SK-N-MC (cell line): ENCODE measurements at regions not wholly inside any gene's neighbourhood (a gene's known extent, or its start where the extent isn't known, plus 50 kb on each side); places are given as distances from the start of the nearest gene placed in this dataset.

Source experiments
- DNase-seq: peaks from one replicate; pipeline ENCODE4 v3.0.0-alpha.2; 2011; ENCODE audit warnings: low read depth, low spot score
- H3K27ac ChIP-seq: fragments of 200-600 bp; sonication (generic); 2 replicates; pipeline ENCODE4 v1.5.1; 2016; ENCODE audit warnings: mixed run types
- H3K36me3 ChIP-seq: fragments of 200-600 bp; sonication (generic); 2 replicates; pipeline ENCODE4 v1.6.1; 2017; ENCODE audit warnings: antibody characterized with exemption, low read length, mixed read lengths; ENCODE audit not compliant: insufficient read depth
- H3K4me3 ChIP-seq: fragments of 200-600 bp; sonication (generic); 2 replicates; pipeline ENCODE4 v1.5.1; 2016
- H3K9ac ChIP-seq: fragments of 200-600 bp; sonication (generic); 2 replicates; pipeline ENCODE4 v1.8.0; 2017; ENCODE audit warnings: mixed run types, mixed read lengths; ENCODE audit not compliant: insufficient read length
- H3K9me3 ChIP-seq: fragments of 200-600 bp; sonication (generic); 2 replicates; pipeline ENCODE4 v1.6.1; 2017; ENCODE audit warnings: low read depth, mild to moderate bottlenecking, antibody characterized with exemption, low read length, moderate library complexity, mixed read lengths
- EZH2 ChIP-seq: fragments of 200-600 bp; sonication (generic); IDR thresholded peaks from one replicate; pipeline ENCODE4 v1.6.1; 2017; ENCODE audit warnings: antibody characterized with exemption
- FOXP2 ChIP-seq: optimal IDR thresholded peaks from 2 replicates; pipeline ENCODE3; 2011; ENCODE audit warnings: mild to moderate bottlenecking, moderate library complexity; ENCODE audit not compliant: insufficient read depth; ENCODE audit errors: extremely low read length, control extremely low read depth
- POLR2AphosphoS5 ChIP-seq: IDR thresholded peaks from 2 replicates; pipeline ENCODE4 v1.6.1; 2012; ENCODE audit warnings: mild to moderate bottlenecking, low read depth, low read length, borderline replicate concordance

- Histone ChIP-seq H3K9ac (no peak overlapping the region), H3K36me3 (no peaks in the 10 kb centered on the region), H3K9me3 (no peaks in the 10 kb centered on the region), H3K27ac (no peak overlapping the region), H3K4me3 (no peak overlapping the region)
- TF ChIP-seq POLR2AphosphoS5 (no peak), FOXP2 (no peak), EZH2 (no peak)
- DNase-seq, result no peak
Measured at GRCh38 chr13:26934096-26934495, 173.5 kb upstream of the GPR12 start.

DNA sequence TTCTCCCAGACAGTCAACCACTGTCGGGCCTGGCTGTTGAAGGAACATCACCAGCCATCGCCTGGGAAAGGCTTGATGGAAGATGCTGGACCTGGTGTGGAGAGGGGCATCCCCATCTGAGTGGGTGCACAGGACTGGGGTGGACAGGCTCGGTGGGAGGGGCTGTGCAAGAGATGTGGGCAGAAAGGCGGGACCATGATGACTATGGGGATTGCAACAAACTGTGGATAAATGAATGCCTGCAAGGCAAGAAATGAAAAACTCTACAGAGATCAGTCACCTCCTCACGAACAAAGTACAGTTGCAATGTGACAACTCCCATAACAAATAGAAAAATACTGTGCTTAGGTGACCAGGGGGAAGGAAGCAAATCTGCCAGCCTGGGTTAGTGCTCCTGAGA is 171.9 kb upstream of the GPR12 start:
- H3K9me3 ChIP-seq, result no peaks in the 10 kb centered on the region
- no peak overlapping the region for H3K4me3 ChIP-seq
- no peak for DNase-seq
- H3K36me3 ChIP-seq, result no peaks in the 10 kb centered on the region
- TF ChIP-seq POLR2AphosphoS5 (no peak), EZH2 (no peak), FOXP2 (no peak)
- no peak overlapping the region for H3K9ac ChIP-seq
- no peak overlapping the region for H3K27ac ChIP-seq

DNA sequence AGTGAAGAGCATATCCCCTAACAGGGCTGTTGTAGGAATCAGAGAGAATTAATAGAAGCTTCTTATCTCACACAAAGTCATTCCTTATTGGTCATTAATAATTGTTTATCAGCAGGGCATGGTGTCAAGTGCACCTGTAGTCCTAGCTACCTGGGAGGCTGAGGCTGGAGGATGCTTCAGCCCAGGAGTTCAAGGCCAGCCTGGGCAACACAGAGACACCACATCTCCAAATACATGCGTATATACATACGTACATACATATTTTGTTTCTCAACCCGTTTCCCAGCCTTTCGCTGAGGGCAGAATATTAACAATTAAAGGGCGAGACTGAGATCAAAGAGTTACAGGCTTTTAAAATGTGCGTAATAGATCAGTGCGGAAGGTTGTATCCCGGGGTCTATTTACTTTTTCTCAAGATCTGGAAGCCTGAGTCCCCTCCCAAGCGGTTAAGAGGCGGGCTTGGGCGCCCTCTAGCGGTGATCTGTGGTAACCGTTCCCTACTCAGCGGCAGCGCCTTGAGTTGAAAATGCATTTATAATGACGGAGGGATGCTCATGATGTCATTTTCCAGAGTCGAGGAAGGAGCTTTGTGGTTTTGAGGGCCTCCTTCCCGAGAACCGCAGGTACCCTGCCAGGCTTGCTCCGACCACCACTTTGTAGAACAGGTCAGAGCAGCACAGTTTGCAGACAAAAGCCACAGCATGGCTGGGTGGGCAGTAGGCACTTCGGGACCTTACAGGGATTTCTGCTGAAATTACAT is 169.6 kb upstream of the GPR12 start:
- Histone ChIP-seq H3K27ac (no peak overlapping the region), H3K36me3 (no peaks in the 10 kb centered on the region), H3K4me3 (no peak overlapping the region), H3K9me3 (no peaks in the 10 kb centered on the region), H3K9ac (no peak overlapping the region)
- DNase-seq, result peak; percentile 8
- TF ChIP-seq EZH2 (no peak), FOXP2 (no peak), POLR2AphosphoS5 (no peak)

DNA sequence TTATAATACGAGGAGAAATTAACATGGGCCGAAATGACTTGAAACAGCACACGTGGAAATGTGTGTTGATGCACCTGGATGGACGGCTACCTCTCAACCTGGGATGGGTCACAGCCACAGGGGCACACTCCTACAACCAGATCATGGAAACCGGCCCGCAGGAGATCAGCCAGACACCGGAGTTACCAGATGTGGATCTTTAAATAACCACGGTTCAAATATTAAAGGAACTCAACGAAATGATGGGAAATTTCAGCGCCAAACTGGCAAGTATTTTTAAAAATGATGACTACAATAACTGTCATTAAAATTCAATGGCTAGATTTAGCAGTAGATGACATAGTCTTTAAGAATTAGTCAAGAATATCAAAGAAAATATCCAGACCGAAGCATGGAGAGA is 166.9 kb upstream of the GPR12 start:
- Histone ChIP-seq H3K9me3 (no peaks in the 10 kb centered on the region), H3K36me3 (no peaks in the 10 kb centered on the region), H3K9ac (no peak overlapping the region), H3K4me3 (no peak overlapping the region), H3K27ac (no peak overlapping the region)
- DNase-seq, result no peak
- TF ChIP-seq FOXP2 (no peak), EZH2 (no peak), POLR2AphosphoS5 (no peak)

DNA sequence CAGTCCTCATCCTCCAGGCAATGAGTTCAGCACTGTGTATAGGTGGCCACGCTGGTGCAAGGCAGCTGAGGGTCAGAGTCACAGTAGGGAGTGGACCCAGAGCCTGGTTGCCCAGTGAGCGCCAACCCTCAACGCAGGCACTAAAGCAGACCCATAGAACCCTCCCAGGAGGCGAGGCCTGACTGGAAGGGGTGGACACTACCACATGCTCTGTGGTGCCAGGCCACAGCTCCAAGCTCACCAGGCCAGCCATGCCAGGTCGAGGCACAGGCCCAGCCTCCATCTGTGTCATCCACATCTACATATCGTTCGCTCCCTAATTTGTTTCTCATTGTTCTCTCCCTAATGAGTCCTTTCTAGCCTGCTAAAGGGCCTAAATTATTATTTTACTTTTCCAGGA is 165.8 kb upstream of the GPR12 start:
- Histone ChIP-seq H3K9me3 (no peaks in the 10 kb centered on the region), H3K36me3 (no peaks in the 10 kb centered on the region)
- TF ChIP-seq EZH2, result no peak
- TF ChIP-seq POLR2AphosphoS5, result no peak
- no peak for TF ChIP-seq FOXP2

GRCh38 chr13:26923824-26924605 is 163.4 kb upstream of the GPR12 start:
- TF ChIP-seq FOXP2, result no peak
- TF ChIP-seq EZH2, result no peak
- no peak for TF ChIP-seq POLR2AphosphoS5
- no peak overlapping the region for H3K4me3 ChIP-seq
- H3K27ac ChIP-seq, result no peak overlapping the region
- H3K9me3 ChIP-seq, result no peaks in the 10 kb centered on the region
- no peaks in the 10 kb centered on the region for H3K36me3 ChIP-seq
- no peak for DNase-seq
- H3K9ac ChIP-seq, result no peak overlapping the region

More for the DNA sequence above, 165.8 kb upstream of the GPR12 start:
- H3K27ac ChIP-seq, result no peak overlapping the region
- no peak overlapping the region for H3K4me3 ChIP-seq
- no peak overlapping the region for H3K9ac ChIP-seq
- DNase-seq, result no peak

GRCh38 chr13:26921918-26922317 is 161.3 kb upstream of the GPR12 start:
- TF ChIP-seq POLR2AphosphoS5 (no peak), FOXP2 (no peak), EZH2 (no peak)
- no peak for DNase-seq
- Histone ChIP-seq H3K36me3 (no peaks in the 10 kb centered on the region), H3K9ac (no peak overlapping the region), H3K4me3 (no peak overlapping the region), H3K9me3 (no peaks in the 10 kb centered on the region), H3K27ac (no peak overlapping the region)

GRCh38 chr13:26920614-26921355 is 160.2 kb upstream of the GPR12 start:
- H3K27ac ChIP-seq, result no peak overlapping the region
- TF ChIP-seq EZH2, result no peak
- TF ChIP-seq FOXP2, result no peak
- no peak for TF ChIP-seq POLR2AphosphoS5
- no peak for DNase-seq
- H3K9ac ChIP-seq, result no peak overlapping the region
- no peak overlapping the region for H3K4me3 ChIP-seq
- H3K9me3 ChIP-seq, result no peaks in the 10 kb centered on the region
- no peaks in the 10 kb centered on the region for H3K36me3 ChIP-seq
